WTC11 (cell line): ENCODE measurements at regions not wholly inside any gene's neighbourhood (a gene's known extent, or its start where the extent isn't known, plus 50 kb on each side); places are given as distances from the start of the nearest gene placed in this dataset.

Source experiments
- ATAC-seq: fragments of 200-7000 bp; cut with Tn5 transposase; 2 replicates; pipeline ENCODE4 v1.10.0; 2021; ENCODE audit warnings: mild to moderate bottlenecking, moderate library complexity
- CTCF ChIA-PET: fragments of 300-600 bp; sonication (Branson Sonifier 250); formaldehyde crosslinking; loops from one replicate; lab custom pipeline; 2021; ENCODE audit warnings: antibody characterized with exemption; lab: Charles Lee
- POLR2A ChIA-PET: fragments of 350-600 bp; sonication (Branson Sonifier 250); formaldehyde crosslinking; loops from one replicate; lab custom pipeline; 2021; ENCODE audit warnings: antibody characterized with exemption; lab: Charles Lee
- DNase-seq: peaks from one replicate; pipeline ENCODE4 v3.0.0; 2021; ENCODE audit warnings: low spot score
- H3K27ac Mint-ChIP-seq: 2 replicates; pipeline ENCODE4 v1.8.0; 2021; ENCODE audit warnings: mixed read lengths
- H3K27me3 Mint-ChIP-seq: 2 replicates; pipeline ENCODE4 v1.8.0; 2021; ENCODE audit warnings: low read depth, mild to moderate bottlenecking, moderate library complexity, mixed read lengths
- H3K36me3 Mint-ChIP-seq: 2 replicates; pipeline ENCODE4 v1.8.0; 2021; ENCODE audit warnings: mixed read lengths
- H3K4me1 Mint-ChIP-seq: 2 replicates; pipeline ENCODE4 v1.8.0; 2022; ENCODE audit warnings: mixed read lengths
- H3K4me3 Mint-ChIP-seq: 2 replicates; pipeline ENCODE4 v1.8.0; 2021; ENCODE audit warnings: mild to moderate bottlenecking, moderate library complexity, mixed read lengths
- H3K9me3 Mint-ChIP-seq: 2 replicates; pipeline ENCODE4 v1.8.0; 2021; ENCODE audit warnings: mixed read lengths
- CBFB ChIP-seq: sonication (generic); formaldehyde crosslinking; IDR thresholded peaks from 2 replicates; pipeline ENCODE4 v1.8.1; 2022; ENCODE audit warnings: mild to moderate bottlenecking, low read depth, missing genetic modification reagents
- CDX4 ChIP-seq: fragments of 250-450 bp; sonication (Bioruptor Pico); IDR thresholded peaks from 2 replicates; pipeline ENCODE4 v1.9.0; 2021; ENCODE audit warnings: moderate library complexity, mild to moderate bottlenecking, inconsistent platforms, borderline replicate concordance
- ELF4 ChIP-seq: sonication (generic); formaldehyde crosslinking; IDR thresholded peaks from 2 replicates; pipeline ENCODE4 v1.8.1; 2022; ENCODE audit warnings: low read depth, mild to moderate bottlenecking, moderate library complexity, missing genetic modification reagents
- ESRRA ChIP-seq: sonication (generic); formaldehyde crosslinking; IDR thresholded peaks from 2 replicates; pipeline ENCODE4 v1.8.1; 2022; ENCODE audit warnings: mild to moderate bottlenecking, missing genetic modification reagents, borderline replicate concordance
- FOXP1 ChIP-seq: sonication (generic); formaldehyde crosslinking; IDR thresholded peaks from 2 replicates; pipeline ENCODE4 v1.8.0; 2022; ENCODE audit warnings: missing genetic modification reagents, mild to moderate bottlenecking, moderate library complexity, borderline replicate concordance
- GABPB1 ChIP-seq: sonication (generic); formaldehyde crosslinking; IDR thresholded peaks from 2 replicates; pipeline ENCODE4 v1.8.1; 2023; ENCODE audit warnings: mild to moderate bottlenecking, missing genetic modification reagents
- HMGXB4 ChIP-seq: sonication (generic); formaldehyde crosslinking; IDR thresholded peaks from 2 replicates; pipeline ENCODE4 v1.8.1; 2023; ENCODE audit warnings: mild to moderate bottlenecking, moderate library complexity, missing genetic modification reagents
- KAT7 ChIP-seq: sonication (generic); formaldehyde crosslinking; IDR thresholded peaks from 2 replicates; pipeline ENCODE4 v1.8.1; 2023; ENCODE audit warnings: missing genetic modification reagents, mild to moderate bottlenecking, borderline replicate concordance
- NFATC4 ChIP-seq: fragments of 250-450 bp; sonication (Bioruptor Pico); IDR thresholded peaks from 2 replicates; pipeline ENCODE4 v1.9.0; 2021; ENCODE audit warnings: mild to moderate bottlenecking
- TEAD1 ChIP-seq: sonication (generic); formaldehyde crosslinking; IDR thresholded peaks from 2 replicates; pipeline ENCODE4 v1.8.0; 2022; ENCODE audit warnings: mild to moderate bottlenecking, missing genetic modification reagents
- ZNF121 ChIP-seq: sonication (generic); formaldehyde crosslinking; IDR thresholded peaks from 2 replicates; pipeline ENCODE4 v1.8.0; 2023; ENCODE audit warnings: missing genetic modification reagents
- ZNF232 ChIP-seq: sonication (generic); formaldehyde crosslinking; IDR thresholded peaks from 2 replicates; pipeline ENCODE4 v1.8.0; 2022; ENCODE audit warnings: mild to moderate bottlenecking, missing genetic modification reagents
- ZNF671 ChIP-seq: fragments of 250-450 bp; sonication (Bioruptor Pico); IDR thresholded peaks from 2 replicates; pipeline ENCODE4 v1.8.0; 2021; ENCODE audit warnings: mild to moderate bottlenecking
- ZSCAN18 ChIP-seq: fragments of 250-450 bp; sonication (Bioruptor Pico); IDR thresholded peaks from 2 replicates; pipeline ENCODE4 v2.1.2; 2022; ENCODE audit warnings: mild to moderate bottlenecking, moderate library complexity
- TF ChIP-seq, protein P1 (sequence below): sonication (generic); formaldehyde crosslinking; IDR thresholded peaks from 2 replicates; pipeline ENCODE4 v1.8.1; 2023; ENCODE audit warnings: mild to moderate bottlenecking, missing genetic modification reagents, borderline replicate concordance
- TF ChIP-seq, protein P2 (sequence below): sonication (generic); formaldehyde crosslinking; conservative IDR thresholded peaks from 2 replicates; pipeline ENCODE4 v1.8.1; 2023; ENCODE audit warnings: mild to moderate bottlenecking, low read depth, missing genetic modification reagents, moderate library complexity
- TF ChIP-seq, protein P3 (sequence below): sonication (generic); formaldehyde crosslinking; IDR thresholded peaks from 2 replicates; pipeline ENCODE4 v1.8.0; 2022; ENCODE audit warnings: missing genetic modification reagents

DNA sequence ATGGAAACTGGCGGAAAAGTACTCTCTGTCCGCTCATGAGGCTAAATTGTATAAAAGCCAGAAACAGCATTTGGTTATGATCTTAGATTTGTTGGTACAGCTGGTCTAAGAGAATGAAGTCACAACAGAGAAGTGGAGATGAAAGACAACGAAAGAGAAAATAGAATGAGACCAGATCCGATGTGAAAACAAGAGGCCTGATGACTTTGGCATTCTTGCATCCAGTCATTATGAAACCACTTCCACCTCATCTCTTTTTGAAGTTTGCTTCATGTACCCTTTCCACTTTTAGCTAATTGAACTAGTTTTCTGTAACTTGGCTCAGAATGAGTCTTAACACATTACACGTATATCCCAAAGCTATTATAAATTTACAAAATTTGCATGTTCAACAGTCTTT, 1431.7 kb downstream of the LRRC4C start:
- Mint-ChIP-seq H3K36me3 (peaks cover 38% of the 10 kb centered on the region), H3K27ac (no peak overlapping the region), H3K27me3 (no peaks in the 10 kb centered on the region; the same call in 1 of the 2 replicates), H3K4me1 (peaks cover 22% of the 10 kb centered on the region), H3K4me3 (no peak overlapping the region), H3K9me3 (peaks cover 57% of the 10 kb centered on the region)
- no peak for ATAC-seq
- TF ChIP-seq ZNF121 (no peak), HMGXB4 (CRISPR knock-in tag) (no peak), TEAD1 (CRISPR knock-in tag) (no peak), KAT7 (no peak), CDX4 (CRISPR knock-in tag) (no peak), ZSCAN18 (CRISPR knock-in tag) (no peak), FOXP1 (CRISPR knock-in tag) (no peak), CBFB (CRISPR knock-in tag) (no peak), ESRRA (CRISPR knock-in tag) (no peak), NFATC4 (CRISPR knock-in tag) (no peak), ELF4 (CRISPR knock-in tag) (no peak), ZNF671 (no peak), GABPB1 (CRISPR knock-in tag) (no peak), ZNF232 (CRISPR knock-in tag) (no peak)
- TF ChIP-seq, protein P1, sequence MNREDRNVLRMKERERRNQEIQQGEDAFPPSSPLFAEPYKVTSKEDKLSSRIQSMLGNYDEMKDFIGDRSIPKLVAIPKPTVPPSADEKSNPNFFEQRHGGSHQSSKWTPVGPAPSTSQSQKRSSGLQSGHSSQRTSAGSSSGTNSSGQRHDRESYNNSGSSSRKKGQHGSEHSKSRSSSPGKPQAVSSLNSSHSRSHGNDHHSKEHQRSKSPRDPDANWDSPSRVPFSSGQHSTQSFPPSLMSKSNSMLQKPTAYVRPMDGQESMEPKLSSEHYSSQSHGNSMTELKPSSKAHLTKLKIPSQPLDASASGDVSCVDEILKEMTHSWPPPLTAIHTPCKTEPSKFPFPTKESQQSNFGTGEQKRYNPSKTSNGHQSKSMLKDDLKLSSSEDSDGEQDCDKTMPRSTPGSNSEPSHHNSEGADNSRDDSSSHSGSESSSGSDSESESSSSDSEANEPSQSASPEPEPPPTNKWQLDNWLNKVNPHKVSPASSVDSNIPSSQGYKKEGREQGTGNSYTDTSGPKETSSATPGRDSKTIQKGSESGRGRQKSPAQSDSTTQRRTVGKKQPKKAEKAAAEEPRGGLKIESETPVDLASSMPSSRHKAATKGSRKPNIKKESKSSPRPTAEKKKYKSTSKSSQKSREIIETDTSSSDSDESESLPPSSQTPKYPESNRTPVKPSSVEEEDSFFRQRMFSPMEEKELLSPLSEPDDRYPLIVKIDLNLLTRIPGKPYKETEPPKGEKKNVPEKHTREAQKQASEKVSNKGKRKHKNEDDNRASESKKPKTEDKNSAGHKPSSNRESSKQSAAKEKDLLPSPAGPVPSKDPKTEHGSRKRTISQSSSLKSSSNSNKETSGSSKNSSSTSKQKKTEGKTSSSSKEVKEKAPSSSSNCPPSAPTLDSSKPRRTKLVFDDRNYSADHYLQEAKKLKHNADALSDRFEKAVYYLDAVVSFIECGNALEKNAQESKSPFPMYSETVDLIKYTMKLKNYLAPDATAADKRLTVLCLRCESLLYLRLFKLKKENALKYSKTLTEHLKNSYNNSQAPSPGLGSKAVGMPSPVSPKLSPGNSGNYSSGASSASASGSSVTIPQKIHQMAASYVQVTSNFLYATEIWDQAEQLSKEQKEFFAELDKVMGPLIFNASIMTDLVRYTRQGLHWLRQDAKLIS (CRISPR knock-in tag) = no peak
- TF ChIP-seq, protein P2, sequence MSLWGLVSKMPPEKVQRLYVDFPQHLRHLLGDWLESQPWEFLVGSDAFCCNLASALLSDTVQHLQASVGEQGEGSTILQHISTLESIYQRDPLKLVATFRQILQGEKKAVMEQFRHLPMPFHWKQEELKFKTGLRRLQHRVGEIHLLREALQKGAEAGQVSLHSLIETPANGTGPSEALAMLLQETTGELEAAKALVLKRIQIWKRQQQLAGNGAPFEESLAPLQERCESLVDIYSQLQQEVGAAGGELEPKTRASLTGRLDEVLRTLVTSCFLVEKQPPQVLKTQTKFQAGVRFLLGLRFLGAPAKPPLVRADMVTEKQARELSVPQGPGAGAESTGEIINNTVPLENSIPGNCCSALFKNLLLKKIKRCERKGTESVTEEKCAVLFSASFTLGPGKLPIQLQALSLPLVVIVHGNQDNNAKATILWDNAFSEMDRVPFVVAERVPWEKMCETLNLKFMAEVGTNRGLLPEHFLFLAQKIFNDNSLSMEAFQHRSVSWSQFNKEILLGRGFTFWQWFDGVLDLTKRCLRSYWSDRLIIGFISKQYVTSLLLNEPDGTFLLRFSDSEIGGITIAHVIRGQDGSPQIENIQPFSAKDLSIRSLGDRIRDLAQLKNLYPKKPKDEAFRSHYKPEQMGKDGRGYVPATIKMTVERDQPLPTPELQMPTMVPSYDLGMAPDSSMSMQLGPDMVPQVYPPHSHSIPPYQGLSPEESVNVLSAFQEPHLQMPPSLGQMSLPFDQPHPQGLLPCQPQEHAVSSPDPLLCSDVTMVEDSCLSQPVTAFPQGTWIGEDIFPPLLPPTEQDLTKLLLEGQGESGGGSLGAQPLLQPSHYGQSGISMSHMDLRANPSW (CRISPR knock-in tag) = no peak
- TF ChIP-seq, protein P3, sequence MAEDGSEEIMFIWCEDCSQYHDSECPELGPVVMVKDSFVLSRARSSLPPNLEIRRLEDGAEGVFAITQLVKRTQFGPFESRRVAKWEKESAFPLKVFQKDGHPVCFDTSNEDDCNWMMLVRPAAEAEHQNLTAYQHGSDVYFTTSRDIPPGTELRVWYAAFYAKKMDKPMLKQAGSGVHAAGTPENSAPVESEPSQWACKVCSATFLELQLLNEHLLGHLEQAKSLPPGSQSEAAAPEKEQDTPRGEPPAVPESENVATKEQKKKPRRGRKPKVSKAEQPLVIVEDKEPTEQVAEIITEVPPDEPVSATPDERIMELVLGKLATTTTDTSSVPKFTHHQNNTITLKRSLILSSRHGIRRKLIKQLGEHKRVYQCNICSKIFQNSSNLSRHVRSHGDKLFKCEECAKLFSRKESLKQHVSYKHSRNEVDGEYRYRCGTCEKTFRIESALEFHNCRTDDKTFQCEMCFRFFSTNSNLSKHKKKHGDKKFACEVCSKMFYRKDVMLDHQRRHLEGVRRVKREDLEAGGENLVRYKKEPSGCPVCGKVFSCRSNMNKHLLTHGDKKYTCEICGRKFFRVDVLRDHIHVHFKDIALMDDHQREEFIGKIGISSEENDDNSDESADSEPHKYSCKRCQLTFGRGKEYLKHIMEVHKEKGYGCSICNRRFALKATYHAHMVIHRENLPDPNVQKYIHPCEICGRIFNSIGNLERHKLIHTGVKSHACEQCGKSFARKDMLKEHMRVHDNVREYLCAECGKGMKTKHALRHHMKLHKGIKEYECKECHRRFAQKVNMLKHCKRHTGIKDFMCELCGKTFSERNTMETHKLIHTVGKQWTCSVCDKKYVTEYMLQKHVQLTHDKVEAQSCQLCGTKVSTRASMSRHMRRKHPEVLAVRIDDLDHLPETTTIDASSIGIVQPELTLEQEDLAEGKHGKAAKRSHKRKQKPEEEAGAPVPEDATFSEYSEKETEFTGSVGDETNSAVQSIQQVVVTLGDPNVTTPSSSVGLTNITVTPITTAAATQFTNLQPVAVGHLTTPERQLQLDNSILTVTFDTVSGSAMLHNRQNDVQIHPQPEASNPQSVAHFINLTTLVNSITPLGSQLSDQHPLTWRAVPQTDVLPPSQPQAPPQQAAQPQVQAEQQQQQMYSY (CRISPR knock-in tag) = no peak
- no peak for DNase-seq
- ChIA-PET POLR2A (no interaction called here), CTCF (no interaction called here)
